Prostate gland (tissue), 2 donors: ENCODE measurements at regions not wholly inside any gene's neighbourhood (a gene's known extent, or its start where the extent isn't known, plus 50 kb on each side); places are given as distances from the start of the nearest gene placed in this dataset.

Source experiments
- DNase-seq: peaks from one replicate; pipeline ENCODE4 v3.0.0-alpha.2; 2019; ENCODE audit warnings: low spot score
- H3K27ac ChIP-seq, 2 donors: fragments of 200-600 bp; sonication (generic); 2 replicates each; pipeline ENCODE4 v1.5.1; 2017 to 2019
- H3K27me3 ChIP-seq: fragments of 200-600 bp; sonication (generic); replicated peaks from 2 replicates; pipeline ENCODE4 v1.5.1; 2019; ENCODE audit not compliant: insufficient read depth
- H3K36me3 ChIP-seq, 2 donors: fragments of 200-600 bp; sonication (generic); 1 replicate in 1 of 2; 2 replicates in 1 of 2; pipeline versions ENCODE4 v1.5.1 to v1.8.1; 2017 to 2019
- H3K4me1 ChIP-seq: fragments of 200-600 bp; sonication (generic); replicated peaks from 2 replicates; pipeline ENCODE4 v1.5.1; 2019
- H3K4me3 ChIP-seq, 2 donors: fragments of 200-600 bp; sonication (generic); 2 replicates each; pipeline ENCODE4 v1.5.1; 2017 to 2019
- H3K9me3 ChIP-seq: fragments of 200-600 bp; sonication (generic); 2 replicates; pipeline ENCODE4 v1.5.1; 2017
- CTCF ChIP-seq, 4 experiments: fragments of 200-600 bp in 2 of 4; fragments of 450-650 bp in 2 of 4; sonication (generic) in 2 of 4; IDR thresholded peaks; 1 replicate in 3 of 4; 2 replicates in 1 of 4; pipeline ENCODE4 v1.5.1; 2016 to 2019; ENCODE audit warnings: antibody characterized with exemption in 4 of 4, mild to moderate bottlenecking in 2 of 4, moderate library complexity in 2 of 4
- POLR2A ChIP-seq: fragments of 450-650 bp; IDR thresholded peaks from one replicate; pipeline ENCODE4 v1.6.1; 2016; ENCODE audit warnings: antibody characterized with exemption, mild to moderate bottlenecking
- POLR2AphosphoS5 ChIP-seq: sonication (generic); formaldehyde crosslinking; IDR thresholded peaks from one replicate; pipeline ENCODE4 v1.6.1; 2017; ENCODE audit warnings: antibody characterized with exemption
- WGBS: methylation state at CpG from one replicate; pipeline ENCODE4 v1.1.5; 2018; 5-methylcytosine and 5-hydroxymethylcytosine counted together
- intact Hi-C: fragments of 100-400 bp; cut with DNase I; formaldehyde crosslinking; loops from one replicate; pipeline ENCODE4 v1.14.2; 2022

DNA sequence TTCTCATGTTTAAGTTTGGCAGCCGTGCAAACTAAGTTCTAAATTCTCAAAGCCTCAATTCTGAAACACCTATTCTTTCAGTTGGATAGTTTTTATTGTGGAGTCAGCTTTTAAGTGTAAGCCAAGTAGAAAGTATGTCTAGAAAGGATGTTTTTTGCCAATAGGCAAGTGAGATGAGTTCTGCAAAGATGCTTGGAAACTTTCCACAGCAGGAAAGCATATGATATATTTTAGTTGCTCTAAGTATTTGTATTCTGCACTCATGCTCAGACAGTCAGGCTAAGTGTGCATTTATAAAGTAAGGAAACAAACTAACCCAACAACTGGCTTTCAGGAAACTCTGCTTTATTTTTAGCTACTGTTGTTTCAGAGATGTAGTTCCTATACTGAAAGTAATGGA is 67.3 kb upstream of the CDH18 start:
- WGBS, result 73% methylated on average over 1 of the region's 1 CpG
- H3K27ac ChIP-seq, result no peak overlapping the region
- TF ChIP-seq POLR2AphosphoS5, result no peak
- TF ChIP-seq POLR2A, result no peak
- no peak for TF ChIP-seq CTCF (IDR thresholded peaks at IDR 0.05)
- no peaks in the 10 kb centered on the region for H3K36me3 ChIP-seq
- DNase-seq, result no peak
- no peaks in the 10 kb centered on the region for H3K9me3 ChIP-seq
- H3K4me3 ChIP-seq, result no peak overlapping the region
- intact Hi-C loops, result no loop called here
- no peaks in the 10 kb centered on the region for H3K4me1 ChIP-seq
- no peaks in the 10 kb centered on the region for H3K27me3 ChIP-seq

DNA sequence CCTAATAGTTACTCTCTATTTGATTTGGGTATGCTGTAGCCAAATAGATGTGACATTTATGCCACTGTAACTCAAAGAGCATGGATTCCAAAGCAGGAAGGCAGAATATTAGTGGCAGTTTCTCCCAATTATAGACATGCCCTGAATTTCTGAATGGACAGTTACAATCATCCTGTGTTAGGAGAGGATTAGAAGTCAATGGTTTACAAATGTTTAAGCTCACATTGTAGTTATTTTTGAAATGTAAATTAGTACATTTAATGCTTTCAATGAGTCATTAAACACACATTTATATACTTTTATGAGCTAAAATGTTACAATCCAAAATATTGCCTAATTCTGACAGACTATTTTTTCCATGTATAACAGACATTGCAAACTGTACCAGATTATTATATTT is 62.3 kb upstream of the CDH18 start:
- H3K36me3 ChIP-seq, result no peaks in the 10 kb centered on the region
- intact Hi-C loops, result no loop called here
- no peak overlapping the region for H3K4me3 ChIP-seq
- H3K27ac ChIP-seq, result no peak overlapping the region
- H3K4me1 ChIP-seq, result no peaks in the 10 kb centered on the region
- H3K9me3 ChIP-seq, result no peaks in the 10 kb centered on the region
- no peak for DNase-seq
- H3K27me3 ChIP-seq, result no peaks in the 10 kb centered on the region
- TF ChIP-seq POLR2A (no peak), POLR2AphosphoS5 (no peak), CTCF (IDR thresholded peaks at IDR 0.05) (no peak)

- Histone ChIP-seq H3K4me3 (no peak overlapping the region), H3K27me3 (no peaks in the 10 kb centered on the region), H3K9me3 (no peaks in the 10 kb centered on the region), H3K27ac (no peak overlapping the region), H3K4me1 (no peaks in the 10 kb centered on the region), H3K36me3 (no peaks in the 10 kb centered on the region)
- intact Hi-C loops, result no loop called here
- DNase-seq, result no peak
- TF ChIP-seq POLR2A (no peak), CTCF (IDR thresholded peaks at IDR 0.05) (no peak), POLR2AphosphoS5 (no peak)
Observed at GRCh38 chr5:20044460-20044859, 56.5 kb upstream of the CDH18 start.

DNA sequence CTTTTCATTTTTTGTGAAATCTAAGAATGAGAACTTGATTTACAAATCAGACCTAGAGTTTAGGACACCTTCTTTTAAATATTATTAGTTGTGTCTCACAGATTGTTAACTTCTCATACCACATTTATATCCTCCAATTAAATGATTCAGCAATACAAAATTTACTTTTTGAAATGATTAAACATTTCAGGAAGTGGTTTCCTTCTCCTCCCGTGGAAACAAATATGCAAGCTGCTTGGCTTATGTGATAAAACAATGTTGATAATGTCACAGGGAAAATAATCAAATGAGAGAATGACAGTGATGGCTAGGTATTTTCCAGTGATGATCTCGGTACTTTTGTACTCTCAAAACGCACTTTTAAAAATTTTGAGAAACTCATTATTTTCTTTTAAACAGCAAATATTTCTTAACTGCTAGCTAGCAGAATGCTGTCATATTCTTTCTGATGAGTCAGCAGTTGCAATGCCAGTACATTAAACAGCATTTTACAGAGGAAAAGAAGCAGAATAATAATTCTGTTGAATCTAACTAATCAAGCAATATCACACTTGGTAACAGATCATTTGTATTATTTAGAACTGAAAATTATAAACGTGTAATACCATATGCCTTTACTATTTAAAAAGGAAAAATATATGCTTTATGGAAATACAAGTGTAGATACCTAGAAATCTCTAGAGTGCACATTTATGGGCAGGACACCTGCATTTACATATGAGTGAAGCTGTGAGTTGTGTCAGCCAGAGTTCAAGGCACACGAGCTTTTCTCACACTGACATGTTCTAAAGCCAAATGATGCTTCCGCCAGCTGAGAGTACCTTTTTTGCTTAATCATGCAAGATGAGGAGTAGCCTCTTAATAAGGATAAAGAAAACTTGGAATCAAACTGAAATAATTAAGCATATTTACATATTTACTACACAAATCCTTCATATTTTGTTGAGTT is 53.6 kb upstream of the CDH18 start:
- H3K4me1 ChIP-seq, result no peaks in the 10 kb centered on the region
- intact Hi-C loops, result no loop called here
- no peak for DNase-seq
- H3K36me3 ChIP-seq, result no peaks in the 10 kb centered on the region
- WGBS, result 58% methylated on average over 6 of the region's 6 CpGs
- H3K9me3 ChIP-seq, result no peaks in the 10 kb centered on the region
- H3K4me3 ChIP-seq, result no peak overlapping the region
- TF ChIP-seq POLR2AphosphoS5 (no peak), CTCF (IDR thresholded peaks at IDR 0.05) (no peak), POLR2A (no peak)
- H3K27ac ChIP-seq, result no peak overlapping the region
- H3K27me3 ChIP-seq, result no peaks in the 10 kb centered on the region

DNA sequence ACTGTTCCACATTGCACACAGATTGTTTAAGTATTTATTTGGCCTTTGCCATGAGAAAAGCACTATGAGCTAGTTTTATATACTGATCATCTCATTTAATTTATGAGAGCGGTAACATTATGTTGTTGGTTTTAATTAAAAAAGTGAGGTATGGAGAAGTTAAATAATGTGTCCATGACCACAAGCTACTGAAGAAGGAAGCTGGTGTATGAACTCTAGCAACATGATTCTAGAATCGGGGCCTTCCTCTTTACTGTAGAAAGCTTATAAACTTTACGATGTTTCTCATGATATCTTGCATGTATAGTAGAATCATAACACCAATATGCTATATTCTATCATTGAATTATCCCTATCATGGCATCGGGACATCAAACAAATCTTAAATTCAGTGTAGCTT is 52.9 kb upstream of the CDH18 start:
- Histone ChIP-seq H3K9me3 (no peaks in the 10 kb centered on the region), H3K27ac (no peak overlapping the region), H3K27me3 (no peaks in the 10 kb centered on the region), H3K4me3 (no peak overlapping the region), H3K36me3 (no peaks in the 10 kb centered on the region), H3K4me1 (no peaks in the 10 kb centered on the region)
- 78% methylated on average over 4 of the region's 4 CpGs for WGBS
- no peak for DNase-seq
- intact Hi-C loops, result no loop called here
- TF ChIP-seq POLR2AphosphoS5 (no peak), CTCF (IDR thresholded peaks at IDR 0.05) (no peak), POLR2A (no peak)
